MM.1S (cell line): ENCODE measurements at regions not wholly inside any gene's neighbourhood (a gene's known extent, or its start where the extent isn't known, plus 50 kb on each side); places are given as distances from the start of the nearest gene placed in this dataset.
"Not testable (repeated sequence)": the region's sequence is repeated elsewhere in the genome, so short reads cannot be mapped to it uniquely, and the experiment has no call there.

Source experiments
- DNase-seq: peaks from one replicate; pipeline ENCODE4 v3.0.0-alpha.2; 2015
- H2AFZ ChIP-seq: fragments of 300-600 bp; sonication (generic); 2 replicates; pipeline ENCODE4 v1.6.0; 2016; ENCODE audit warnings: antibody characterized with exemption, low read length
- H3F3A ChIP-seq: fragments of 300-600 bp; sonication (generic); 2 replicates; pipeline ENCODE4 v1.6.1; 2016; ENCODE audit warnings: mild to moderate bottlenecking, antibody characterized with exemption, low read length, moderate library complexity, mixed read lengths; ENCODE audit not compliant: insufficient read depth
- H3K27ac ChIP-seq: fragments of 300-600 bp; sonication (generic); 2 replicates; pipeline ENCODE4 v1.5.1; 2016; ENCODE audit warnings: mild to moderate bottlenecking, low read length
- H3K27me3 ChIP-seq: fragments of 300-600 bp; sonication (generic); replicated peaks from 2 replicates; pipeline ENCODE4 v1.6.0; 2016; ENCODE audit warnings: low read length; ENCODE audit not compliant: insufficient read depth
- H3K36me3 ChIP-seq: fragments of 300-600 bp; sonication (generic); replicated peaks from 2 replicates; pipeline ENCODE4 v1.6.1; 2016; ENCODE audit warnings: mild to moderate bottlenecking, low read length, mixed read lengths; ENCODE audit not compliant: insufficient read depth
- H3K4me1 ChIP-seq: fragments of 300-600 bp; sonication (generic); 2 replicates; pipeline ENCODE4 v1.6.1; 2016; ENCODE audit warnings: low read length, mixed read lengths
- H3K4me2 ChIP-seq: fragments of 300-600 bp; sonication (generic); 2 replicates; pipeline ENCODE4 v1.6.0; 2016; ENCODE audit warnings: low read depth, low read length
- H3K4me3 ChIP-seq: fragments of 300-600 bp; sonication (generic); 2 replicates; pipeline ENCODE4 v1.5.1; 2016; ENCODE audit warnings: low read length, mixed read lengths
- H3K79me2 ChIP-seq: fragments of 300-600 bp; sonication (generic); 2 replicates; pipeline ENCODE4 v1.6.1; 2016; ENCODE audit warnings: mixed run types, low read length, mixed read lengths
- H3K9ac ChIP-seq: fragments of 300-600 bp; sonication (generic); 2 replicates; pipeline ENCODE4 v1.6.1; 2016; ENCODE audit warnings: low read length, mixed read lengths
- H3K9me2 ChIP-seq: fragments of 300-600 bp; sonication (generic); replicated peaks from 2 replicates; pipeline ENCODE4 v1.6.1; 2016; ENCODE audit warnings: mild to moderate bottlenecking, low read length, mixed read lengths; ENCODE audit not compliant: insufficient read depth
- H3K9me3 ChIP-seq: fragments of 300-600 bp; sonication (generic); replicated peaks from 2 replicates; pipeline ENCODE4 v1.6.1; 2016; ENCODE audit warnings: mild to moderate bottlenecking, low read length, mixed read lengths; ENCODE audit not compliant: insufficient read depth
- H4K20me1 ChIP-seq: fragments of 300-600 bp; sonication (generic); 2 replicates; pipeline ENCODE4 v1.6.1; 2016; ENCODE audit warnings: mild to moderate bottlenecking, low read length, moderate library complexity, mixed read lengths; ENCODE audit not compliant: insufficient read depth
- CTCF ChIP-seq: fragments of 300-600 bp; sonication (generic); IDR thresholded peaks from 2 replicates; pipeline ENCODE4 v1.5.1; 2016; ENCODE audit warnings: antibody characterized with exemption, low read length, mixed read lengths
- EZH2 ChIP-seq: fragments of 300-600 bp; sonication (generic); optimal IDR thresholded peaks from 2 replicates; pipeline ENCODE3; 2017; ENCODE audit warnings: low read depth, mild to moderate bottlenecking, antibody characterized with exemption, low read length, mixed read lengths
- EZH2phosphoT487 ChIP-seq: fragments of 300-600 bp; sonication (generic); IDR thresholded peaks from 2 replicates; pipeline ENCODE4 v1.6.1; 2018; ENCODE audit warnings: antibody characterized with exemption, low read length

- Histone ChIP-seq H3K9me2 (no peaks in the 10 kb centered on the region), H3K4me3 (no peak overlapping the region), H2AFZ (no peak overlapping the region), H3K9ac (no peak overlapping the region), H3F3A (no peaks in the 10 kb centered on the region), H3K4me2 (no peak overlapping the region), H3K27me3 (no peaks in the 10 kb centered on the region), H3K9me3 (no peaks in the 10 kb centered on the region), H3K36me3 (no peaks in the 10 kb centered on the region), H3K27ac (no peak overlapping the region), H4K20me1 (no peaks in the 10 kb centered on the region), H3K79me2 (no peaks in the 10 kb centered on the region), H3K4me1 (no peaks in the 10 kb centered on the region)
- TF ChIP-seq EZH2phosphoT487, result no peak
- DNase-seq, result no peak
Observed at GRCh38 chr6:103313432-103313831, 1546.3 kb downstream of the HACE1 start.

- not testable (repeated sequence) for DNase-seq, H2AFZ ChIP-seq, H4K20me1 ChIP-seq
Observed at GRCh38 chr6:103294376-103294775, 1565.3 kb downstream of the HACE1 start.

GRCh38 chr6:103284835-103285234 lies 1574.9 kb downstream of the HACE1 start:
- Histone ChIP-seq H3K9me2 (no peaks in the 10 kb centered on the region), H3K79me2 (no peaks in the 10 kb centered on the region), H3F3A (no peaks in the 10 kb centered on the region), H3K4me3 (no peak overlapping the region), H2AFZ (no peak overlapping the region), H4K20me1 (no peaks in the 10 kb centered on the region), H3K9ac (no peak overlapping the region), H3K4me2 (no peak overlapping the region), H3K27ac (no peak overlapping the region), H3K9me3 (no peaks in the 10 kb centered on the region), H3K27me3 (no peaks in the 10 kb centered on the region), H3K36me3 (no peaks in the 10 kb centered on the region), H3K4me1 (no peaks in the 10 kb centered on the region)
- TF ChIP-seq CTCF, result no peak
- no peak for TF ChIP-seq EZH2phosphoT487
- TF ChIP-seq EZH2, result no peak
- no peak for DNase-seq

More at GRCh38 chr6:103294376-103294775, 1565.3 kb downstream of the HACE1 start:
- H3K9me3 ChIP-seq, H3K4me2 ChIP-seq, H3K27me3 ChIP-seq, H3K79me2 ChIP-seq, H3F3A ChIP-seq, H3K36me3 ChIP-seq, H3K9ac ChIP-seq, H3K4me3 ChIP-seq, H3K4me1 ChIP-seq, H3K9me2 ChIP-seq, H3K27ac ChIP-seq: not testable (repeated sequence)

GRCh38 chr6:103280417-103280816 lies 1579.3 kb downstream of the HACE1 start:
- H3K4me3 ChIP-seq, result no peak overlapping the region
- TF ChIP-seq CTCF (no peak), EZH2phosphoT487 (no peak), EZH2 (no peak)
- H3K9ac ChIP-seq, result no peak overlapping the region
- no peaks in the 10 kb centered on the region for H3K79me2 ChIP-seq
- H3F3A ChIP-seq, result no peaks in the 10 kb centered on the region
- no peak overlapping the region for H2AFZ ChIP-seq
- no peaks in the 10 kb centered on the region for H3K9me2 ChIP-seq
- H3K27me3 ChIP-seq, result no peaks in the 10 kb centered on the region
- DNase-seq, result no peak
- no peaks in the 10 kb centered on the region for H3K4me1 ChIP-seq
- no peak overlapping the region for H3K4me2 ChIP-seq
- H3K27ac ChIP-seq, result no peak overlapping the region
- H4K20me1 ChIP-seq, result no peaks in the 10 kb centered on the region
- H3K36me3 ChIP-seq, result no peaks in the 10 kb centered on the region
- H3K9me3 ChIP-seq, result no peaks in the 10 kb centered on the region
